ENCODE measurements at regions not wholly inside any gene's neighbourhood (a gene's known extent, or its start where the extent isn't known, plus 50 kb on each side); places are given as distances from the start of the nearest gene placed in this dataset.

DNA sequence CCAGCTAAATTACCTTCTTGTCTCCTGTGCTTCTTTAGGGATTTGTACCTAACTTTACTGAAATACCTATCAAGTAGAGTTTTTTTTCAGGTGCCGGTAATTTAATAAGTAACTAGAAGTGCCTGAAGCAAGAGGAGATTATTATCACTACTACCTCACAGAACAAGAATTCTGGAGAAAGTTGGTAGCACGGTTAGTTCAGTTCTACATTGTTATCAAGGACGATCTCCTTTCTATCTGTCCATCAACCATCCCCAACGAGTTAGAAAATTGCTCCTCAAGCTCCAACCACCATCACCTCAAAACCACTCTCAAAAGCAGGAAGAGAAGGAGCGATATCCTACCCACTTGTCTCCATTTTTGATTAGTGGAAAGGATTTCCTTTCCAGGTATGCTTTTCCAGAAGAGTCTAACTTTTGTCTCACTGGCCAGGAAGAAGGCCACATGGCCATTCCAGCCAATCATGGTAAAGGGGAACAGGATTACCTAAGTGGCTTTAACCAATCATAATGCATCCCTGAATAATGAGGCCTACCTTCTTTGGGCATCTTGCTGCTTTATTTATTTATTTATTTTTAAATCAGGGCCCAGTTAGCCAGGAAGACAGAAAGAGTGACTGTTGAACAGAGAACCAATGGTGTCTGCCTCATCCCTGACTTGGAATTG, 265.2 kb downstream of the SNX13 start:
- TF ChIP-seq, protein P1, sequence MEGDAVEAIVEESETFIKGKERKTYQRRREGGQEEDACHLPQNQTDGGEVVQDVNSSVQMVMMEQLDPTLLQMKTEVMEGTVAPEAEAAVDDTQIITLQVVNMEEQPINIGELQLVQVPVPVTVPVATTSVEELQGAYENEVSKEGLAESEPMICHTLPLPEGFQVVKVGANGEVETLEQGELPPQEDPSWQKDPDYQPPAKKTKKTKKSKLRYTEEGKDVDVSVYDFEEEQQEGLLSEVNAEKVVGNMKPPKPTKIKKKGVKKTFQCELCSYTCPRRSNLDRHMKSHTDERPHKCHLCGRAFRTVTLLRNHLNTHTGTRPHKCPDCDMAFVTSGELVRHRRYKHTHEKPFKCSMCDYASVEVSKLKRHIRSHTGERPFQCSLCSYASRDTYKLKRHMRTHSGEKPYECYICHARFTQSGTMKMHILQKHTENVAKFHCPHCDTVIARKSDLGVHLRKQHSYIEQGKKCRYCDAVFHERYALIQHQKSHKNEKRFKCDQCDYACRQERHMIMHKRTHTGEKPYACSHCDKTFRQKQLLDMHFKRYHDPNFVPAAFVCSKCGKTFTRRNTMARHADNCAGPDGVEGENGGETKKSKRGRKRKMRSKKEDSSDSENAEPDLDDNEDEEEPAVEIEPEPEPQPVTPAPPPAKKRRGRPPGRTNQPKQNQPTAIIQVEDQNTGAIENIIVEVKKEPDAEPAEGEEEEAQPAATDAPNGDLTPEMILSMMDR (conservative IDR thresholded peaks at IDR 0.05; ENCODE audit: low read depth, low read length), result no peak
- TF ChIP-seq EZH2 (IDR thresholded peaks at IDR 0.05; ENCODE audit: borderline replicate concordance, low read depth, low read length, poor library complexity, severe bottlenecking), result no peak
